Inflammatory macrophage treated with lipopolysaccharide for 4 hours (primary cell): ENCODE measurements at regions not wholly inside any gene's neighbourhood (a gene's known extent, or its start where the extent isn't known, plus 50 kb on each side); places are given as distances from the start of the nearest gene placed in this dataset.
"Not testable (repeated sequence)": the region's sequence is repeated elsewhere in the genome, so short reads cannot be mapped to it uniquely, and the experiment has no call there.

Experiments
- DNase-seq: peaks from one replicate; pipeline ENCODE4 v3.0.0-alpha.2; 2020

DNA sequence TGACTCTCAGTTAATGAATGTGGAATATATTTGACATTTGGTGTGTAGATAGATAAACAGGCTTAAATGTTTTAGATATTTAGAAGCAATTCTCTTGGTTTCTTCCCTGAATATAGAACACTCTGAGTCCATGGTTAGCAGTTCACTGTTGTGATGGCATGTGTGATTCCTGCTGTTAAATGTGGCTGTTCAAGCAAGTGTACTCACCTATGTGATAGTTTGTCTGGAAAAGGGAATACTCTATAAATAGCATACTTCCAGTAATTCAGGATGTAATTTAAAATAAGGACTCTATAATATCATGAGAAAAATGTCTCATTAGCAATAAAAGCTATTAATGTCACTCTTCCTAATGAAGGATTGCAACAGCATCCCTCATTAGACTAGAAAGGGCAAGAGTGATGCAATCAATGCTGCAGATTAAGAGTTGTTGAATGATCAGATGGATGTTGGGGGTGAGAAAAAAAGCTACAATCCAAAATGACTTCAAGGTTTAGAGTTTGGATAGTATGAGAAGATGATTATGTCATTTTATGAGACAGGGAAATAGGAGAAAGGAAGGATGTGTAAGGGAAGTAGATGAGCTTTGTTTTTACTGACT, 201.8 kb upstream of the WDFY3 start:
- DNase-seq, result no peak

DNA sequence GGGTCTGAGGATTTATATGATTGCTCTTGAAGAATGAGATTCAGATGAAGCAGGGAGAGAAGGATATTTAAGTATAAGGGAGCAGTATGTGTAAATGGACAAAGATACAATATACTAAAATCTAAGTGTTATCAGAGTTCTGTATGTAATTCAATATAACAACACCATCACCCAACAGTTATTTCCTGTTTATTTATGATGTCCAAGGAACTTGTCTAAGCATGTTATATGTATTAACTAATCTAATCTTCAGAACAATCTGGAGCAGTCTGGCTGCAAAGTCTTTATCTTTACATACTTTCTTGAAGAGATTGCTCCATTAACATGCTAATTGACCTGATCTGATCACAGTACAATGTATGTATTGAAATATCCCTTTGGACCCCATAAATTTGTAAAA, 203.8 kb upstream of the WDFY3 start:
- no peak for DNase-seq

DNA sequence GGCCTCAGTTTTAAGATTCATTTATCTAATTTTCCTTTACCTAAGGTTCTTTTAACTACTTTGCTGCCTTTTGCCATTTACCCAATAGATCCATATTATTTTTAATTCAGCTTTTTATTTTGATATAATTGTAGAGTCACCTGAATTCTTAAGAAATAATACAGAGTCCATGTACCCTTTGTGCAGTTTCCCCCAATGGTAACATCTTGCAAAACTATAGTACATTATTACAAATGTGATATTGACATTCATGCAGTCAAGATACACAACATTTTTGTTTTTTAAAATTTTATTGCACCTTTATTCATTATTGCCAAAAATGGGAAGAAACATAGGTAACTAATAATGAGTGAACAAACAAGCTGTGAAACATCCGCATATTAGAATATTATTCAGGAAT, 208.7 kb upstream of the WDFY3 start:
- no peak for DNase-seq

DNA sequence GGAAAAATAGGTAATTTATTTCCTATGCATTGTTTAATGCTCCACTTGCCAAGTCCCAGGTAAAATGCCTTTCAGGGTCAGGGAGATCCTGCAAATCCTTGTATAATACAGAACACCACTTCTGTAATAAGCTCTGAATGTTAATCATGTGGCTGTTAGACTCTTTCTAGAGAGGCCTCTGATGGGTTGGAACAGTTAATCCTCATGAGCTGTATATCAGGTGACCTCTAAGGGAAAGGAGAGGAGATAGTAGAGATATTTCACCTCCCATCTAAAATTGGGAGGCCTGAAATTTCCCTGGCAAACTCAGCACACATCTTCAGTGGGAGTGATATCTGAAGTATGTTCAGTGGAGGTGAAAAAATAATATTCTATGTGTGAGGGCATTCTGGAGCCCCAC, 210.6 kb upstream of the WDFY3 start:
- DNase-seq, result no peak

DNA sequence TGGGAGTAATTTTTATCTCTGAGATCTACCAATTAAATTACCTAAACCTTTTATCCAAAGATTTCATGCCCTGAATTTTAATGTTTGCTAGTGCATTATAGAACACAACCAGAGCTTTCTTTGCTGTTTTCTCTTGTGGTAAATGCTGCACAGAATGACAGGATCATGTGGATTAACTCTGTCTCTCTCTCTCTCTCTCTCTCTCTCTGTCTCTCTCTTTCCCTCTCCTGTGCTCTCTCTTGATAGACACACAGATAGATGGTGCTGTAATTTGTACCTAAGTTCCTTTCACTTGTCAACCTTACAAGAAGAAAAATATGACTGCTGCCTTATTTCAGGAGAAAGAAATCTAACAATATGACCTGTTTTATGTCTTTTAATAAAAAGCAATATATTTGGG, 211.2 kb upstream of the WDFY3 start:
- DNase-seq, result no peak

DNA sequence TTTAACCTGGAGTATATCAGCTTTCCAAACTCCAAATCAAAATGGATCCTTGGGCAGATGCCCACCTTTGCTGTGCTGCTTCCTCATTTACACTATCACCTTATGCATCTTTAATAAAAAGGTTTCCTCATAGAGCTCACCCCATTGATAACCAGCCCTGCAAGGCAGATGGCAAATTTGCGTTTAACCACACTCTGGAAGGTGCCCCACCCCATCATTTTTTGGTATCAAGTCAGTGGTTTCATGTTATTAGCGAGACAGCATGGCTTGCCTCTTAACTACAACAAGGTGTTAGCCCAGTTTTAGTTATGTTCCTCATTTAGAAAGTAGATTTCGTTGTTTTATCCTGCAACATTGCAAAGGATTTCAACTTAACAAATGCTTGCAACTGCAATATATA, 214.0 kb upstream of the WDFY3 start:
- DNase-seq, result no peak

DNA sequence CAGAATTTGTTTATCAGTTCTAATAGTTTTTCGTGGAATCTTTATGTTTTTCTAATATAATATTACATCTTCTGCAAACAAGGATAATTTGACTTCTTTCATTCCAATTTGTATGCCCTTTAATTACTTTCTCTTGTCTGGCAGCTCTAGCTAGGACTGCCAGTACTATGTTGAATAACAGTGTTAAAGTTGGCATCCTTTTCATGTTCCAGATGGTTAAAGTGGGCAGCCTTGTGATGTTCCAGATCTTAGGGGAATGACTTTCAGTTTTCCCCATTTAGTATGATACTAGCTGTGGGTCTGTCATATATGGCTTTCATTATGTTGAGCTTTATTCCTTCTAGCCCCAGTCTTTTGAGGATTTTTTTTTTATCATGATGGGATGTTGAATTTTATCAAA, 220.6 kb upstream of the WDFY3 start:
- no peak for DNase-seq

DNA sequence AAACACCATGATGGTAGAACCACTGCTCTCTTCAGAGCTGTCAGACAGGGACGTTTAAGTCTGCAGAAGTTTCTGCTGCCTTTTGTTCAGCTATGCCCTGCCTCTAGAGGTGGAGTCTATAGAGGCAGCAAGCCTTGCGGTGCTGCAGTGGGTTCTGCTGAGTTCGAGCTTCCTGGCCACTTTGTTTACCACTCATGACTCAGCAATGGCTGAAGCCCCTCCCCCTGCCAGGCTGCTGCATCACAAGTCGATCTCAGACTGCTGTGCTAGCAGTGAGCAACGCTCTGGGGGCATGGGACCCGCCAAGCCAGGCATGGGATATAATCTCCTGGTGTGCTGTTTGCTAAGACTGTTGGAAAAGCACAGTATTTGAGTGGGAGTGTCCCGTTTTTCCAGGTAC, 229.5 kb upstream of the WDFY3 start:
- not testable (repeated sequence) for DNase-seq

DNA sequence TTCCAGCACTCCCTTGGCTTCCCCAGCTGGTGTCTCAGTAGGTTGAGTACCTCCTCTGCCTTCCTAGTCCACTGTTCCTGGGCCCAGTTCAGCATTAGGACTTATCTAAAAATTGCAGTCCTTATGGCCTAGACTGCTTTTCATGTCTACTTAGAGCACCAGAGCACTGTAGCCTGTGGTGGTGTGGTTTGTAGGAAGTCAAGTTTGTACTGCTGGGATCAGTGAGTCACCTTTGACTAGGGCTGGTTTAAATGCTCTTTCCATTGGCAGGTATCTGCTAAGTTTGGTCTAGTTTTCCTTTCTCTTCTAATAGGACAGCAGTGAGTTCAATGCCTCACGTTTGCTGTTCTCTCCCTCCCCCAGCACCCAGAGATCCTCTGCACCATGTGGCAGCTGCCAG, 233.6 kb upstream of the WDFY3 start:
- DNase-seq, result no peak

DNA sequence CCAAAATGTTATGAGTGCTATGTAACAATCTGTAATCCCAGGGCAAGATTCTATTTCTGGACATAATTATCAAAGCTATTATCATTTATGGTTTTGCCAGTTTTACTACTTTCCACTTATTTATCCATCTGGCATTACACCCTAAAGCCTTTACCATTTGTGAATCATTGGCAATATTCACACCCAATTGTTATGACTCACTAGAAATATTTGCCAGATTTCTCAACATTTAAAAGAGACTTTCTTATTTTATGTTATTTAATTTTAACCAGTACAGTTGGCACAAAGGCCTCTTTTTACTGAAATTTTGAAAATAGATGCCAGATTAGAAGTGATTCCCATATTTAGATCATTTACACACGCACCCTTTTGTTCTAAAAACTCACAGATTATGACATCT, 242.7 kb upstream of the WDFY3 start:
- DNase-seq, result no peak

DNA sequence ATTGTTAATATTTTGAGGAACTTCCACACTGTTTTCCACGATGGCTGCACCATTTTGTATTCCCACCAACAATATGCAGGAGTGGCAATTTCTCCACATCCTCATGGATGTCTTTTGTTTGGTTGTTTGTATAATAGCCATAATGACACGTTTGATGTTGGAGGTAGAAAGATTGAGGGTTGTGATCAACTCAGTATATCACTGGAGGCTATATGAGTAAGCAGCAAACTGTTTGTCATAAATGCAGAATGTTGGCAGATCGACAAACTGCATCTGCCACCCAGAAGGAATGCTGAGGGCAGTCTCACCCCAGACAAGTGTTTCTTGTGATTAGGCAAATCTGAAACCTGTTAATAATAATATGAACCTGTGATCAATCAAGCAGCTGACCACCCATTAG, 243.9 kb upstream of the WDFY3 start:
- no peak for DNase-seq

DNA sequence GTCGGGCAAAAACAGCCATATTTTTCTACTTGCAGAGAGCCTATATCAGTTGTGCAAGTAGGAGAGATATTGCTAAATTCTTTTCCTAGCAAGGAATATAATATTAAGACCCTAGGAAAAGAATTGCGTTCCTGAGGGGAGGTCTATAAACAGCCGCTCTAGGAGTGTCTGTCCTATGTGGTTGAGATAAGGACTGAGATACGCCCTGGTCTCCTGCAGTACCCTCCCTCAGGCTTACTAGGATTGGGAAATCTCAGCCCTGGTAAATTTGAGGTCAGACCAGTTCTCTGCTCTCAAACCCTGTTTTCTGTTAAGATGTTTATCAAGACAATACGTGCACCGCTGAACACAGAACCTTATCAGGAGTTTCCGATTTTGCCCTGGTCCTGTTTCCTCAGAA, 250.1 kb upstream of the WDFY3 start:
- not testable (repeated sequence) for DNase-seq

DNA sequence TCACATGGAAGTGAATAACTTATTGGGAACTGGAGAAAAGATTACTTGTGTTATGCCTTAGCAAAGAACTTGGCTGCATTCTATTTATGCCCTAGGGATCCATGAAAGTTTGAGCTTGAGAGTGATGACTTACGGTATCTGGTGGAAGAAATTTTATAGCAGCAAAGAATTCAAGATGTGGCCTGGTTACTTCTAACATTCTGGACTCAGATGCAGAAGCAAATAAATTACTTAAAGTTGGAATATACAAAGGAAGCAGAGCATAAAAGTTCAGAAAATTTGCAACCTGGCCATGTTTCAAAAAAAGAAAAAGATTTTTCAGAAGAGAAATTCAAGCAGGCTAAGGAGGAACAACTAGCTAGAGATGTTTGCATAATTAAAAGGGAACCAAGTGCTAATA, 252.3 kb upstream of the WDFY3 start:
- DNase-seq, result no peak

DNA sequence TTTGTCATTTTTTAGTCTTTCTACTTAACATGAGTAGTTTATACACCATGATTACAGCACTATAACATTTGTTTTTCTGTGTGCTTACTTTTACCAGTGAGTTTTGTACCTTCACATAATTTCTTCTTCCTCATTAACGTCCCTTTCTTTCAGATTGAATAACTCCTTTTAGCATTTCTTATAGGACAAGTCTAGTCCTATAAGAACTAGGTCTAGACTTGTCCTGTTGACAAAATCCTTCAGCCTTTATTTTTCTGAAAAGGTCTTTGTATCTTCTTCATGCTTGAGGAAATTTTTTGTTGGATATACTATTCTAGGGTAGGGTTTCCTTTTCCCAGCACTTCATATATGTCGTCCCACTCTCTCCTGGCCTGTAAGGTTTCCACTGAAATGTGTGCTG, 253.3 kb upstream of the ARHGAP24 start:
- DNase-seq, result no peak

DNA sequence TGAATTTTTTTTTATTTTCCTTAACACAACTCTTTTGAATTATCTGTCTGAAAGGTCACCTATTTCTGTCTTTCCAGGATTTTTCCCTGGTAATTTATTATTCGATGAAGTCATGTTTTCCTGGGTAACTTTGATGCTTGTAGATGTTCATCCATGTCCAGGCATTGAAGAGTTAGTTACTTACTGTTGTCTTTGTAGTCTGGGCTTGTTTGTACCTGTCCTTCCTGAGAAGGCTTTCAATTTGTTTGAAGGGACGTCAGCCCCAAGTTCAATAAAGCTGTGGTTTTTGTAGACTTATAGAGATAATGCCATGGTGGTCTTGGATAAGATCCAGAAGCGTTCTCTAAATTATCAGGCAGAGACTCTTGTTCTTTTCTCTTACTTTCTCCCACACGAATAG, 252.4 kb upstream of the ARHGAP24 start:
- no peak for DNase-seq

DNA sequence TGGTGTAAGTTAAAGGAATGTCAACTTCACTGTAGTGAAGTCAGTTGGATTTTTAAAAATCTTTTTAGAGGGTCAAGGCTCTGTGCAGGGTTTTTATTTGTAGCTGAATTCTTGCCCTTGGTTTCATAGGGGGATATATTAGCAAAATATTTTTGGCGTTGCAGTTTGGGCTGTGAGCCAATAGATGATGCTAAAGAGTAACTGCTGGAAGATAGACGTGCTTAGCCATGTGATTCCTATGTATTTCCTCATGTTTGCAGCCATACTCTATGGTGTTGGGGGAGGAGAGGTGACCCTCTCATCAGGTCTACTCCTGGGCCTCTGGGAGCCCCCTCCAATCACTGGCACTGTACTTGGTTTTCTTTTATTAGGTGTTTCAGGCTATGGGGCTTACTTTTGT, 246.7 kb upstream of the ARHGAP24 start:
- DNase-seq, result no peak

DNA sequence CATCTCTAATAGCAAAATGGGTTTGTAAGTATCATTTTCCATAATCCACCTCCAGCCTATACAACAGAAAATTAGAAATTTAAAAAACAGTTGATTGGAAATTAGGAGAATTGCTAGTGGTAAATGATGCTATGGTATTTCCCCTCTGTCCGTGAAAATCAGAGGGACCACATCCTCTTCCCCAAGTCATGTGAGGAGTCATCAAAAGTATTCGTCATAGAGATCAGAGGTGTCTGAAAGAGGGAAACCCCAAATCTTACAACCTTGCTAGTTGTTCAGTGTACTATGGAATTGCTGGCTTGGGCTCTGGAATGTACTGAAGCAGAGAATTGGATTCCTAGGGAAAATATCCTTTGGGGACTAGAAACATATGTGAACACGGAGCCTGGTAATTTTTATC, 241.4 kb upstream of the ARHGAP24 start:
- no peak for DNase-seq

DNA sequence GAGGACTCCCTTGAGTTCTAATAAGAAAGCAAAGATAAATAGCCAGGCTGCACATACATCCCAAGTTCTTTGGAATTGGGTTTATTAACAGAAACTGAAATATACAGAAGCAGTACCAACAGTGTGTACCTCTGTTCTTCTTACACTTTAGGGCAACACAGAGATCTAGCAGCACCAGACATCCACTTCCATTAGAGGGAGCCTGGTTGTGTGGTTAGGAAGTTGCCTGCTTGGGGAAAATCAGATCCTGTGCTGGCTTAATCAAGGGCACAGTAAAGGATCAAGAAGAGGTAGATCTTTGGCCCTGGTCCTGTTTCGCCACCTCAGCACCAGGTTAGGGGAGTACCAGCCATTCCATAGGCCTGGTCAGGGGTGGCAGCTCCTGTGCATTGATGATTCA, 231.1 kb upstream of the ARHGAP24 start:
- DNase-seq, result no peak

DNA sequence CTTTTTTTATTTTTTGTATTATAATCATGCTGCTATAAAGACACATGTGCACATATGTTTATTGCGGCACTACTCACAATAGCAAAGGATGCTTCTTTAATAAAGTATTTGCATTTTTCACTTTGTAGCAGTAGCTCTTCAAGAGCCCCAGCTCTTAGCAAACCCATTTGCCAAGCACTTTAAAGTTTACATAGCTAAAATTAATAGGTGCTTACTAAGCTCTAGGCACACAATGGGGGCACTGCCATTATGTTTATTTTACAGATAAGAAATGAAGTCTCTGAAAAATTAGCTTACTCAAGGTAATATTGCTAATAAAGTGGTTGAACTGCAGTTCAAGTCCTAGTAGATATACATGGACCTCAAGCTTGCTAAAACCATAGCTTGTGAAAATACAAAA, 230.3 kb upstream of the ARHGAP24 start:
- DNase-seq, result no peak

DNA sequence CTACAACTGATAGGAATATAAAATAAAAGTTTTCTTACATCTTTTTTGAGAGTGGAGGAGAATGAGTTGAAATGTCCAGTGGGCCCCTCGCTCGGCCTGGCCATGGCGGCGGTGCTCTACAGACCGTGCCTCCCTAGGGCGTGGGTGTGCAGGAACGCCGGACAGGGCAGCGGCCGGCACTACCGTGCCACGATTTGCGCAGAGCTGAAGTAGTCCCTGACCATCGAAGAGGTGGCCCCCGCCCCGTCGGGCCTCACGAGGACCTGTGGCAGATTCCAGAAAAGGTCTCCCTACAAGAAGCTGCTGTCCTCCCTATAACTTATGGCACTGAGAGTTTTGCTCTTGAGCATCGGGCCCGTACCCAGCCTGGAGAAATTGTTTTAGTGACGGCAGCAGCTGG, 228.9 kb upstream of the ARHGAP24 start:
- DNase-seq, result no peak

DNA sequence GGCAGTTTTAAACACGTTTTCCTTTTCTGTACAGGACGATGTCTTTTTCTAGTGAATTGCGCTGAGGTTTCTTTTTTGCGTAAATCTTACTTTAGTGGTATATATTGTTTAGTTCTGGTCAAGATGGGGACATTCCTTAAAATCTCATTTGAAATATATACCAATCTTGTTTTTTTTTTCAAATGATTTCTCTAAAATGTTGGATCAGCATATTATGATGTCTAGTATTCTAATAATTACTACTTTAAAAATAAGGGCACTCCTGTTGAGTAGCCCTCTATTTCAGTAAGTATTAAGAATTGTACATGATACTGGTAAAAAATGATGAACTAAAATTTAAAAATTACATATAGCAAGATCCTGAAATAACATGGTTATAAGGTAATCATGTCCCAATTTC, 224.1 kb upstream of the ARHGAP24 start:
- no peak for DNase-seq

DNA sequence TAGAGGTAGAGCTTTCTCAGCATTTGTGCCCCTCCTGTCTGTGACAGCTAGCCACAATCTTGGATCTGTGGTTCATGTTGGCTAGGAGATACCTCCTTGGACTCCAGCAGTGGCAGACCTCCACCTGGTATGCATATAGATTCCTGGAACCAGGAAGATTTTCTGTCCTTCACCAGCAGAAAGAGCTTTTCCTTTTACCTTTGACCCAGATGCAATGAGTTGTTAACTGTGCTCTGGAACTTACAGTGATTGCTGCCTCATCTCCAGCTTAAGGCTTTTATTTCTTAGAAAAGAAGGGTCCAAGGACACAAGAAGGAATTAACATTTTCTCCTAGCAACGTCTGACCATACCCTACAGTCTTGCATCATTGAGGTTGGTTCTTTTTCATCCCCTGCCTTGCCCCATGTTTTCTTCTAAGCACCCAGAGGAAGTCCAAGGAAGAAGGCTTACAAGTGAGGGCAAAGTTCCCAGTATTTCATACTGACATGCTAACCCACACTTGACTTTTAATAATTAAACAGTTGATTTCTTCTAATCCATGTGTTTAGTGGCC, 217.1 kb upstream of the ARHGAP24 start:
- no peak for DNase-seq

DNA sequence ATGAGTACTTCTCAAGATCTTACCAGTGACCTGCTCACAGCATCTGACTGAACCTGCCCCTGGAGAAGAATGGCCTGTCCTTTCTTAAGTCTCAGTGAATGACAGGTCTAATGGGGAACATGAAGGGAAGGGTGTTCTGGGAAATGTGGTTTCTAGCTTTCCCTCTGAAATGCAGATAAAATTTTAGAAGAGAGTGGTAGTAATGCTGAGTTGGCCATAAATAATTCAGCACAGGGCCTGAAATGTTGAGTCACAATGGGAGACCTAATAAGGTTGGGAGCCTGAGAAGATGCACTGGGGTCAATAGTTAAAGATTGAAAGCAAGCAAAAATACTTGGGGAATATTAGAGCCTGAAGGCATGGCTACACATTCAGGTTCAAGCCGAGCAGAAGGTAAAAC, 214.9 kb upstream of the ARHGAP24 start:
- no peak for DNase-seq

DNA sequence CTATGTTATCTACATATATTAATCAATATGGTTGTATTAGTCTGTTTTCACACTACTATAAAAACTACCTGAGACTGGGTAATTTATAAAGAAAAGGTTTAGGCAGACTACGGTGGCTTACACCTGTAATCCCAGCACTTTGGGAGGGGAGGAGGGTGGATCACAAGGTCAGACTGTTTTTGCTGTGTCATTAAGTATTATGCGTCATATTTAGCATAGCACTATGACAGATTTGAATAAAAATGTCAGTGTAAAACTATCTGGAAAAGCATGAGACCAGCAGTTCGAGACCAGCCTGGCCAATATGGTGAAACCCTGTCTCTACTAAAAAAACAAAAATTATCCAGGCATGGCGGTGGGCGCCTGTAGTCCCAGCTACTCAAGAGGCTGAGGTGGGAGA, 209.7 kb upstream of the ARHGAP24 start:
- DNase-seq, result no peak

DNA sequence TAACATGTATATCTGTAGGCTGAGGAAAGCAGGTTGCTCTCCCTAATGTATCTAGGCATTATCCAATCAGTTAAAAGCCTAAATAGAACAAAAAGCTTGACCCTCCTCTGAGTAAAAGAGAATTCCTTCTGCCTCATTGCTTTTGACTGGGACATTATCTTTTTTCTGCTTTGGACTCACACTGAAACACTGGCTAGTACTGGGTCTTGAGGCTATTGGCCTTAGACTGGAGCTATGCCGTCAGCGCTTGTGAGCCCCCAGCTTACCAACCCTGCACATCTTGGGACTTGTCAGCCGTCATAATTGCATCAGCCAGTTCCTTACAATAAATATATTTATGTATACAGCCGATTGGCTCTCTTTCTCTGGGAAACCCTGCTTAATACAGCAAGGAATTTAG, 206.8 kb upstream of the ARHGAP24 start:
- no peak for DNase-seq

DNA sequence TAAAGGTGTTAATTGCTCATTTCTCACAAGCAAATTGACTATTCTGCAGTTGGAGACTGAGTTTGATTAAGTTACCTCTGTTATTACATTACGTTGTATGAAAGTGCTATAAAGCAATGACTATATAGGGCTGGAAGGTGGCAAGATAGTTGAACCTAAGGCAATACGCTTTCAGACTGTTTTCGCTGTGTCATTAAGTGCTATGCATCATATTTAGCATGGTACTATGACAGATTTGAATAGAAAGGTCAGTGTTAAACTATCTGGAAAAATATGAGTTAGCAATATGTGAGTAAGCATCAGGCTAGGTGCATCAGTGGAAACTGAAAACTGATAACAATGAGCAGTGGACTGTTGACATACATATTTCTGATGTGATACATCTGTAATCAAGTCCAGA, 206.0 kb upstream of the ARHGAP24 start:
- no peak for DNase-seq
